ENCODE measurements at regions not wholly inside any gene's neighbourhood (a gene's known extent, or its start where the extent isn't known, plus 50 kb on each side); places are given as distances from the start of the nearest gene placed in this dataset.

- TF ChIP-seq CTCF (IDR thresholded peaks at IDR 0.05) (no peak), POLR2A (IDR thresholded peaks at IDR 0.05) (no peak)
These were observed 577.1 kb downstream of the ANKRD50 start for GRCh38 chr4:124135409-124135813.
